ENCODE measurements at regions not wholly inside any gene's neighbourhood (a gene's known extent, or its start where the extent isn't known, plus 50 kb on each side); places are given as distances from the start of the nearest gene placed in this dataset.

DNA sequence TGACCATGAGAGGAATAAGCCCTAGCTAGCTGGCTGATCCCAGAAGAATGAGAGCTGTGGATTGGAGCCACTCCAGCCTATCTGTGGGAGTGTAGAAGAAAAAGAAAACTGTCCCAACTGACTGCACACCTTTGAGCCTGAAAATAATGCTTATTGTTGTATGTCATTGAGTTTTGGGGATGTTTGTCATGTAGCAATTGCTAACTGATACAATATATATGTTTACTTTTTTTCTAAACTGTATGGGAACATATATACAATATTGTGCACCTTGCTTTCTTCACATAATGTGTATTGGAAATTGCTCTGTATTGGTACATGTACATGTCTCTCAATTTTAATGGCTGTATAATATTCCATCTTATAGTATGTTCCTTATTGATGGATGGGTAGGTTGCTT, 124.0 kb upstream of the NLRP1 start:
- H3K4me3 ChIP-seq: no peak overlapping the region
- ATAC-seq: no peak
- H3K4me1 ChIP-seq: no peaks in the 10 kb centered on the region
- peaks cover 44% of the 10 kb centered on the region for H3K27me3 ChIP-seq
- no peak for TF ChIP-seq POLR2A (IDR thresholded peaks at IDR 0.05)
- TF ChIP-seq POLR2AphosphoS5 (IDR thresholded peaks at IDR 0.05): no peak
- H3K36me3 ChIP-seq: no peaks in the 10 kb centered on the region
- H3K27ac ChIP-seq: no peak overlapping the region
- peaks cover 0 to 12% (median 0%) of the 10 kb centered on the region in 3 donors for H3K9me3 ChIP-seq

DNA sequence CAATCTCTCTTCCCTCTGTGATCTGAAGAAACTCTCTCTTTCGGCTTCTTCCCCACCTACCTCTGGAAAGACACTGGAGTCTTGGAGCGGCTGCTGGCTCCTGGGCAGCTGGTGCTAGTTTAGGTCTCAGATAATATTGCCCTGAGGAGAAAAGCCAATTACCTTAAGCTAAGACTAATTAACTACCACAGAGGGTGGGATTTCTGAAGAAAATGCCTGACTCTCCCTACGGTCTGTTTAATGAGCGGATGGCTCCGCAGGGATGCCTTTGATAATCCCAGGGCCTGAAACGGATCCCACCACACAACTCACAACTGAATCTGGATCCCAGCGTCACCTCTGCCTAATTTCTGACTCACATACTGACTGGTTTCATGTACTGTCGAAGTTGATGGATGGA, 127.0 kb upstream of the NLRP1 start:
- 38 to 58% methylated on average over 5 to 7 of the region's 8 CpGs for WGBS, 2 donors (ENCODE audit: low coverage in 1 of 2)
- no peak for ATAC-seq
- Histone ChIP-seq H3K27me3 (peaks cover 30% of the 10 kb centered on the region), H3K27ac (no peak overlapping the region), H3K9me3 (peaks cover 0 to 10% (median 0%) of the 10 kb centered on the region in 3 donors), H3K4me1 (no peaks in the 10 kb centered on the region), H3K36me3 (no peaks in the 10 kb centered on the region), H3K4me3 (no peak overlapping the region)
- TF ChIP-seq POLR2AphosphoS5 (IDR thresholded peaks at IDR 0.05) (no peak), EP300 (IDR thresholded peaks at IDR 0.05) (no peak), POLR2A (IDR thresholded peaks at IDR 0.05) (no peak)
- TF ChIP-seq, protein P1, sequence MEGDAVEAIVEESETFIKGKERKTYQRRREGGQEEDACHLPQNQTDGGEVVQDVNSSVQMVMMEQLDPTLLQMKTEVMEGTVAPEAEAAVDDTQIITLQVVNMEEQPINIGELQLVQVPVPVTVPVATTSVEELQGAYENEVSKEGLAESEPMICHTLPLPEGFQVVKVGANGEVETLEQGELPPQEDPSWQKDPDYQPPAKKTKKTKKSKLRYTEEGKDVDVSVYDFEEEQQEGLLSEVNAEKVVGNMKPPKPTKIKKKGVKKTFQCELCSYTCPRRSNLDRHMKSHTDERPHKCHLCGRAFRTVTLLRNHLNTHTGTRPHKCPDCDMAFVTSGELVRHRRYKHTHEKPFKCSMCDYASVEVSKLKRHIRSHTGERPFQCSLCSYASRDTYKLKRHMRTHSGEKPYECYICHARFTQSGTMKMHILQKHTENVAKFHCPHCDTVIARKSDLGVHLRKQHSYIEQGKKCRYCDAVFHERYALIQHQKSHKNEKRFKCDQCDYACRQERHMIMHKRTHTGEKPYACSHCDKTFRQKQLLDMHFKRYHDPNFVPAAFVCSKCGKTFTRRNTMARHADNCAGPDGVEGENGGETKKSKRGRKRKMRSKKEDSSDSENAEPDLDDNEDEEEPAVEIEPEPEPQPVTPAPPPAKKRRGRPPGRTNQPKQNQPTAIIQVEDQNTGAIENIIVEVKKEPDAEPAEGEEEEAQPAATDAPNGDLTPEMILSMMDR (IDR thresholded peaks at IDR 0.05): no peak

DNA sequence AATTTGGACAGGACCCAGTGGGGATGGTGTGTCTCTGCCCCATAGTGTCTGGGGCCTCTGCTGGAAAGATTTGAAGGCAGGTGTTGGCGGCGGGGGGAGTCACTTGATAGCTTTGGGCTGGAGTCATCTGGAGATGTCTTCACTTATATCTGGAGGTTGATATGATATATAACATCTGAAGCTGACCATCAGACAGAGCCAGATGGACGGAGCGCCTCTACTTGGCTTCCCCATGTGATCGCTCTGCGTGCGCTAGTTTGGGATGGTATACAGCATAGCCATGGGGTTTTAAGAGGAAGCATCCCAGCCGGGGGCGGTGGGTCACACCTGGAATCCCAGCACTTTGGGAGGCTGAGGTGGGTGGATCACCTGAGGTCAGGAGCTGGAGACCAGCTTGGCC, 130.7 kb upstream of the NLRP1 start:
- 90 to 100% methylated on average over 2 to 9 of the region's 9 CpGs for WGBS, 2 donors (ENCODE audit: low coverage in 1 of 2)
- H3K4me3 ChIP-seq: no peak overlapping the region
- H3K4me1 ChIP-seq: no peaks in the 10 kb centered on the region
- H3K9me3 ChIP-seq: no peaks in the 10 kb centered on the region
- TF ChIP-seq POLR2A (IDR thresholded peaks at IDR 0.05) (no peak), EP300 (IDR thresholded peaks at IDR 0.05) (no peak), POLR2AphosphoS5 (IDR thresholded peaks at IDR 0.05) (no peak)
- TF ChIP-seq, protein P1 (IDR thresholded peaks at IDR 0.05): no peak
- ATAC-seq: no peak
- peaks cover 60% of the 10 kb centered on the region for H3K27me3 ChIP-seq
- no peak overlapping the region for H3K27ac ChIP-seq
- H3K36me3 ChIP-seq: no peaks in the 10 kb centered on the region

DNA sequence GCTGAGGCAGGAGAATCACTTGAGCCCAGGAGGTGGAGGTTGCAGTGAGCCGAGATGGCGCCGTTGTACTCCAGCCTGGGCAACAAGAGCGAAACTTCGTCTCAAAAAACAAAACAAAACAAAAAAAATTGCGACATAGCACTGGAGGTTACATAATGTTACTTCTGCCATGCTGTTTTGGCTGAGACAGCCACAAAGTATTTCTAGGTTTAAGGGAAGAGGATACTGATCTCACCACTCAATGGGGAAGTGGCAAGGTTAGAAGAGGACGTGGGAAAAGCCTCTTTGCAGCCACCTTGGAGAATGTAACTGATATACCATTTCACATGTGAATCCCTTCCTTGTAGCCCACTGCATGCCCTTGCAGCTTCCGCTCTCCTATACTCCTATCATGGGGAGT, 131.2 kb upstream of the NLRP1 start:
- WGBS, 2 donors (ENCODE audit: low coverage in 1 of 2): 69 to 80% methylated on average over 6 to 8 of the region's 8 CpGs
- no peak for ATAC-seq
- Histone ChIP-seq H3K27me3 (peaks cover 61% of the 10 kb centered on the region), H3K27ac (no peak overlapping the region), H3K36me3 (no peaks in the 10 kb centered on the region), H3K4me1 (no peaks in the 10 kb centered on the region), H3K9me3 (no peaks in the 10 kb centered on the region), H3K4me3 (no peak overlapping the region)
- TF ChIP-seq EP300 (IDR thresholded peaks at IDR 0.05): no peak
- TF ChIP-seq POLR2A (IDR thresholded peaks at IDR 0.05): no peak
- TF ChIP-seq POLR2AphosphoS5 (IDR thresholded peaks at IDR 0.05): no peak
- TF ChIP-seq, protein P1 (IDR thresholded peaks at IDR 0.05): no peak

DNA sequence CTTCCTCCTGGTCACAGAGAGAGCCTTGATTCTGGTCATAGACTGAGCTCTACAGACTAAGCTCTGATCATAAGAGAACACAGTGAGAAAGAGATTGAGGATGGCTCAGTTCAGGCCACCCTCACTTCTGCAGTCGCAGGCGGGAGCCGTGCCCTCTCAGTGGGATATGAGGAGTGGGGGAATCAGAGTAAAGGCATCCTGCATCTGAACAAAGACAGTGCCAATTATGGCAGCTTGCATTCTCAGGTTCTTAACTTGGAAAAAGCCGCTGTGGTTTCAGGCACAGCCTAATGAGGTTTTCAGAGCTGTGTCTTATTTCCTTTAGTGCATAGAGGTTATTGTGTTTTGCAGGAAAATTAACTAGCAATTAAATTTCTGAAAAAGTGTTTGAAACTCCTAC, 134.4 kb upstream of the NLRP1 start:
- no peak for TF ChIP-seq POLR2A (IDR thresholded peaks at IDR 0.05)
- TF ChIP-seq, protein P1 (IDR thresholded peaks at IDR 0.05): no peak
- TF ChIP-seq POLR2AphosphoS5 (IDR thresholded peaks at IDR 0.05): no peak
- no peak for TF ChIP-seq EP300 (IDR thresholded peaks at IDR 0.05)
- H3K4me1 ChIP-seq: no peaks in the 10 kb centered on the region
- peaks cover 0 to 11% (median 0%) of the 10 kb centered on the region in 3 donors for H3K9me3 ChIP-seq
- peaks cover 50% of the 10 kb centered on the region for H3K27me3 ChIP-seq
- no peak overlapping the region for H3K27ac ChIP-seq
- no peak overlapping the region for H3K4me3 ChIP-seq
- no peaks in the 10 kb centered on the region for H3K36me3 ChIP-seq
- ATAC-seq: no peak
- WGBS, 2 donors (ENCODE audit: low coverage in 1 of 2): 55 to 70% methylated on average over 2 to 4 of the region's 4 CpGs

Data from gastroesophageal sphincter (tissue), 4 donors.